H1 (cell line): ENCODE measurements at regions not wholly inside any gene's neighbourhood (a gene's known extent, or its start where the extent isn't known, plus 50 kb on each side); places are given as distances from the start of the nearest gene placed in this dataset.

Source experiments
- CTCF ChIA-PET: fragments of 300-600 bp; sonication (Branson Sonifier 250); formaldehyde crosslinking; loops from one replicate; lab custom pipeline; 2021; ENCODE audit not compliant: partially characterized antibody; lab: Charles Lee
- POLR2A ChIA-PET: fragments of 300-600 bp; sonication (Branson Sonifier 250); formaldehyde crosslinking; loops from one replicate; lab custom pipeline; 2021; ENCODE audit warnings: inconsistent platforms; ENCODE audit not compliant: partially characterized antibody; lab: Charles Lee
- DNase-seq, 2 experiments: peaks; one replicate each; pipeline versions ENCODE4 v3.0.0 to v3.0.0-alpha.2; 2010 to 2022; ENCODE audit warnings: low spot score in 2 of 2, low read depth in 1 of 2, mixed read lengths in 1 of 2
- FAIRE-seq: peaks from 2 replicates; lab custom pipeline; 2011; peaks lifted over from hg19 to GRCh38; lab: Jason Lieb, UNC
- H2AFZ ChIP-seq: 2 replicates; pipeline ENCODE4 v1.8.1; 2012; ENCODE audit warnings: low read length, inconsistent platforms
- H2AK5ac ChIP-seq: 2 replicates; pipeline ENCODE4 v1.6.1; 2013; ENCODE audit warnings: low read depth, low read length
- H2BK120ac ChIP-seq: replicated peaks from 2 replicates; pipeline ENCODE3; 2013; ENCODE audit warnings: low read depth, low read length, inconsistent platforms
- H2BK12ac ChIP-seq: 2 replicates; pipeline ENCODE4 v1.6.1; 2013; ENCODE audit warnings: low read depth, low read length
- H2BK15ac ChIP-seq: 2 replicates; pipeline ENCODE4 v1.6.1; 2013; ENCODE audit warnings: low read length
- H2BK20ac ChIP-seq: 2 replicates; pipeline ENCODE4 v1.6.1; 2013; ENCODE audit warnings: low read length
- H2BK5ac ChIP-seq: 2 replicates; pipeline ENCODE4 v1.6.1; 2013; ENCODE audit warnings: low read depth, low read length
- H3K14ac ChIP-seq: 2 replicates; pipeline ENCODE4 v1.6.1; 2013; ENCODE audit warnings: inconsistent platforms; ENCODE audit not compliant: insufficient read length
- H3K18ac ChIP-seq: 2 replicates; pipeline ENCODE4 v1.6.1; 2013; ENCODE audit warnings: low read length; ENCODE audit errors: extremely low read depth
- H3K23ac ChIP-seq: 2 replicates; pipeline ENCODE4 v1.6.1; 2013; ENCODE audit warnings: inconsistent platforms; ENCODE audit not compliant: insufficient read length
- H3K23me2 ChIP-seq: 2 replicates; pipeline ENCODE4 v1.6.1; 2013; ENCODE audit warnings: low read depth, low read length
- H3K27ac ChIP-seq: 2 replicates; pipeline ENCODE4 v1.6.1; 2011; ENCODE audit warnings: low read depth, low read length, inconsistent platforms
- H3K27me3 ChIP-seq, 4 experiments: replicated peaks in 1 of 4; 1 replicate in 1 of 4; 2 replicates in 3 of 4; pipeline versions ENCODE4 v1.6.1 to v1.8.1; 2011 to 2013; ENCODE audit warnings: low read length in 3 of 4, mild to moderate bottlenecking in 3 of 4, inconsistent platforms in 2 of 4, mixed read lengths in 2 of 4, moderate library complexity in 1 of 4; ENCODE audit not compliant: control insufficient read depth in 3 of 4, insufficient read depth in 3 of 4; ENCODE audit errors: extremely low read depth in 1 of 4
- H3K36me3 ChIP-seq, 4 experiments: 2 replicates each; pipeline versions ENCODE4 v1.6.1 to v1.8.1; 2011 to 2013; ENCODE audit warnings: mild to moderate bottlenecking in 4 of 4, low read length in 3 of 4, moderate library complexity in 2 of 4, control low read depth in 1 of 4, inconsistent platforms in 1 of 4; ENCODE audit not compliant: insufficient read depth in 4 of 4, control insufficient read depth in 2 of 4
- H3K4ac ChIP-seq: replicated peaks from 2 replicates; pipeline ENCODE3; 2013; ENCODE audit warnings: low read length, low read depth, mixed read lengths, inconsistent platforms; ENCODE audit not compliant: insufficient read length
- H3K4me1 ChIP-seq, 4 experiments: replicated peaks in 1 of 4; 1 replicate in 1 of 4; 2 replicates in 3 of 4; pipeline versions ENCODE4 v1.6.1 to v1.8.1; 2011 to 2013; ENCODE audit warnings: low read length in 3 of 4, inconsistent platforms in 2 of 4, mixed read lengths in 1 of 4; ENCODE audit not compliant: insufficient read depth in 4 of 4, control insufficient read depth in 3 of 4
- H3K4me2 ChIP-seq, 2 experiments: 2 replicates each; pipeline versions ENCODE4 v1.6.1 to v1.8.1; 2011 to 2013; ENCODE audit warnings: low read depth in 2 of 2, low read length in 2 of 2, control low read depth in 1 of 2, inconsistent platforms in 1 of 2, mild to moderate bottlenecking in 1 of 2; ENCODE audit not compliant: insufficient read depth in 1 of 2
- H3K4me3 ChIP-seq, 4 experiments: fragments of 200-600, 300-600 bp in 1 of 4; sonication (generic), shearing (Covaris generic), sonication (Bioruptor Twin) in 1 of 4; 2 replicates each; pipeline versions ENCODE4 v1.5.1 to v1.8.1; 2011 to 2016; ENCODE audit warnings: low read length in 4 of 4, low read depth in 3 of 4, control low read depth in 2 of 4, inconsistent platforms in 2 of 4, mild to moderate bottlenecking in 2 of 4, mixed read lengths in 1 of 4, moderate library complexity in 1 of 4; ENCODE audit not compliant: insufficient read depth in 2 of 4; ENCODE audit errors: extremely low read depth in 1 of 4
- H3K56ac ChIP-seq: replicated peaks from 2 replicates; pipeline ENCODE3; 2013; ENCODE audit warnings: low read depth, mild to moderate bottlenecking, mixed read lengths, low read length, inconsistent platforms; ENCODE audit not compliant: insufficient read length
- H3K79me1 ChIP-seq: 2 replicates; pipeline ENCODE4 v1.6.1; 2013; ENCODE audit warnings: low read depth, low read length, control low read depth
- H3K79me2 ChIP-seq, 2 experiments: 2 replicates each; pipeline versions ENCODE4 v1.6.1 to v1.8.1; 2012 to 2013; ENCODE audit warnings: low read length in 2 of 2, mild to moderate bottlenecking in 2 of 2, inconsistent platforms in 1 of 2; ENCODE audit not compliant: insufficient read depth in 2 of 2, control insufficient read depth in 1 of 2
- H3K9ac ChIP-seq, 4 experiments: replicated peaks in 1 of 4; 1 replicate in 1 of 4; 2 replicates in 3 of 4; pipeline versions ENCODE4 v1.6.1 to v1.8.1; 2011 to 2013; ENCODE audit warnings: low read depth in 3 of 4, low read length in 3 of 4, control low read depth in 2 of 4, mild to moderate bottlenecking in 2 of 4, moderate library complexity in 2 of 4, inconsistent platforms in 1 of 4; ENCODE audit errors: extremely low read depth in 1 of 4
- H3K9me3 ChIP-seq, 2 experiments: 2 replicates each; pipeline versions ENCODE4 v1.6.1 to v1.8.1; 2012 to 2013; ENCODE audit warnings: mild to moderate bottlenecking in 2 of 2, moderate library complexity in 2 of 2, control low read depth in 1 of 2, inconsistent platforms in 1 of 2, low read depth in 1 of 2, low read length in 1 of 2, mixed read lengths in 1 of 2; ENCODE audit not compliant: insufficient read depth in 2 of 2
- H4K20me1 ChIP-seq, 2 experiments: replicated peaks in 1 of 2; 2 replicates each; pipeline versions ENCODE3 to v1.8.1; 2011 to 2013; ENCODE audit warnings: inconsistent platforms in 2 of 2, low read length in 2 of 2, mild to moderate bottlenecking in 1 of 2; ENCODE audit not compliant: insufficient read depth in 2 of 2, control insufficient read depth in 1 of 2
- H4K5ac ChIP-seq: 2 replicates; pipeline ENCODE4 v1.6.1; 2013; ENCODE audit warnings: low read length, low read depth, mixed read lengths, inconsistent platforms; ENCODE audit not compliant: insufficient read length
- H4K8ac ChIP-seq: 2 replicates; pipeline ENCODE4 v1.8.0; 2013; ENCODE audit warnings: mild to moderate bottlenecking, moderate library complexity, low read length, inconsistent platforms; ENCODE audit not compliant: insufficient read depth; ENCODE audit errors: extremely low read depth
- H4K91ac ChIP-seq: replicated peaks from 2 replicates; pipeline ENCODE3; 2013; ENCODE audit warnings: low read length, mixed read lengths, inconsistent platforms; ENCODE audit not compliant: insufficient read length
- CBX5 ChIP-seq: fragments of 300-800, 300-1000 bp; sonication (generic); IDR thresholded peaks from 2 replicates; pipeline ENCODE4 v1.7.1; 2016; ENCODE audit warnings: antibody characterized with exemption, low read length, low read depth
- CBX8 ChIP-seq: fragments of 300-800, 300-1000 bp; sonication (generic); IDR thresholded peaks from 2 replicates; pipeline ENCODE4 v1.7.1; 2016; ENCODE audit warnings: low read depth, low read length, borderline replicate concordance
- CREB1 ChIP-seq: IDR thresholded peaks from 2 replicates; pipeline ENCODE4 v1.6.1; 2012; ENCODE audit warnings: inconsistent platforms
- EGR1 ChIP-seq: IDR thresholded peaks from 2 replicates; pipeline ENCODE4 v1.6.1; 2011; ENCODE audit warnings: low read depth, low read length, borderline replicate concordance
- EP300 ChIP-seq, 2 experiments: IDR thresholded peaks; 1 replicate in 1 of 2; 2 replicates in 1 of 2; pipeline ENCODE4 v1.6.1; 2011 to 2012; ENCODE audit warnings: low read depth in 2 of 2, low read length in 2 of 2, mild to moderate bottlenecking in 2 of 2, borderline replicate concordance in 1 of 2, inconsistent platforms in 1 of 2, moderate library complexity in 1 of 2
- KDM1A ChIP-seq: fragments of 200-600, 300-600 bp; sonication (generic); IDR thresholded peaks from 2 replicates; pipeline ENCODE4 v1.7.1; 2016; ENCODE audit warnings: mild to moderate bottlenecking, low read length, borderline replicate concordance
- SIN3A ChIP-seq, 2 experiments: IDR thresholded peaks in 1 of 2; conservative IDR thresholded peaks in 1 of 2; 2 replicates each; pipeline ENCODE4 v1.6.1; 2011 to 2012; ENCODE audit warnings: low read length in 2 of 2, improper control_type of control experiment in 1 of 2, low read depth in 1 of 2, mild to moderate bottlenecking in 1 of 2
- SIRT6 ChIP-seq: IDR thresholded peaks from one replicate; pipeline ENCODE4 v1.7.1; 2012; ENCODE audit warnings: low read length, inconsistent platforms
- SP4 ChIP-seq: IDR thresholded peaks from 2 replicates; pipeline ENCODE4 v1.6.1; 2012; ENCODE audit warnings: low read length, inconsistent platforms
- TAF7 ChIP-seq: optimal IDR thresholded peaks from 2 replicates; pipeline ENCODE3; 2011; ENCODE audit warnings: low read depth, mild to moderate bottlenecking, inconsistent platforms, low read length, moderate library complexity, borderline replicate concordance
- TEAD4 ChIP-seq: IDR thresholded peaks from 2 replicates; pipeline ENCODE4 v1.6.1; 2012; ENCODE audit warnings: low read depth, low read length, inconsistent platforms, mixed read lengths
- WGBS, 2 experiments: shearing (Covaris generic) in 1 of 2; methylation state at CpG; one replicate each; pipeline versions ENCODE4 v1.1.6 to v1.1.7; 2013 to 2015; ENCODE audit warnings: low lambda C conversion rate in 2 of 2, mixed read lengths in 2 of 2, inconsistent platforms in 1 of 2, low coverage in 1 of 2, missing lambda C conversion rate in 1 of 2; ENCODE audit not compliant: insufficient replicate concordance in 2 of 2, insufficient coverage in 1 of 2, insufficient read length in 1 of 2; ENCODE audit errors: extremely low coverage in 1 of 2, missing lambda C conversion rate in 1 of 2; 5-methylcytosine and 5-hydroxymethylcytosine counted together
- TF ChIP-seq, protein P1 (sequence below): IDR thresholded peaks from 2 replicates; pipeline ENCODE4 v1.6.1; 2011; ENCODE audit warnings: low read depth, mild to moderate bottlenecking, low read length; ENCODE audit not compliant: insufficient read depth
- TF ChIP-seq, protein P2 (sequence below): IDR thresholded peaks from 2 replicates; pipeline ENCODE4 v1.6.1; 2012; ENCODE audit warnings: low read length, inconsistent platforms

DNA sequence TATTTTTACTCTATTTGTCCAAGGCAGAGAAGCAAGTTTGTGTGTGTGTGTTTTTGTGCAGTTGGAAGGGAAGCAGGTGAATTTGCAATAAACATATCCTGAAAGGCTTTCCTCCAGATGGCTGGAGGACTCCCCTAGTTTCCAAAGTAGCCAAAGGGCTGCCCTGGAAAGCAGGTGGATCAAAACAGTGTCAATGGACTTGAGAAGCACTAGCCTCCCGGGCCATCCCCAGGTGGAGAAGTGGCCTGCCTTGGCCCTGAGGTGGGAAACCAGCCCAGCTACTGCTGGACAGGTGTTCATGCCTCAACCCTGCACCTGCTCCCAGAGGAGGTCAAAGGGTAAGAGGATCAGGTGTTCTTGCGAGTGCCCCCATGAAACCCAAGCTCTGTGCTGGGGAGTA, 1046.9 kb downstream of the VRK1 start:
- no peak for FAIRE-seq
- Histone ChIP-seq H4K8ac (no peak overlapping the region), H2AK5ac (no peak overlapping the region), H3K23me2 (peaks cover 7% of the 10 kb centered on the region; the same call in 1 of the 2 replicates), H2BK15ac (no peak overlapping the region), H2BK20ac (no peak overlapping the region), H4K91ac (no peak overlapping the region), H3K36me3 (no peaks in the 10 kb centered on the region), H3K27me3 (no peaks in the 10 kb centered on the region), H3K9ac (no peak overlapping the region), H3K4me1 (peaks cover 0 to 6% (median 4%) of the 10 kb centered on the region in 4 experiments; a peak in 4 of 7 replicates), H3K79me1 (no peaks in the 10 kb centered on the region), H2BK5ac (no peak overlapping the region), H3K4ac (no peak overlapping the region), H4K5ac (no peak overlapping the region), H3K56ac (no peak overlapping the region), H3K4me3 (no peak overlapping the region), H3K27ac (no peak overlapping the region), H3K79me2 (no peaks in the 10 kb centered on the region; a peak in 1 of 4 replicates), H3K23ac (no peak overlapping the region), H3K9me3 (no peaks in the 10 kb centered on the region), H3K14ac (no peak overlapping the region), H3K18ac (no peak overlapping the region), H2BK120ac (no peak overlapping the region), H2AFZ (no peak overlapping the region), H4K20me1 (peaks cover 0 to 3% of the 10 kb centered on the region in 2 experiments), H3K4me2 (no peak overlapping the region), H2BK12ac (no peak overlapping the region)
- peak in 1 of 2 experiments; percentile 16 for DNase-seq
- 100% methylated on average over 2 of the region's 2 CpGs; no CpG with 5 or more reads in 1 of the 2 experiments for WGBS, 2 experiments
- CTCF ChIA-PET: no interaction called here
- POLR2A ChIA-PET: no interaction called here
- TF ChIP-seq TEAD4 (no peak), SP4 (no peak), CREB1 (no peak), EGR1 (no peak), KDM1A (no peak), EP300 (IDR thresholded peaks at IDR 0.05; ENCODE audit: borderline replicate concordance in 1 of 2, low read depth in 2 of 2, low read length in 2 of 2) (no peak), CBX8 (no peak), SIRT6 (no peak), TAF7 (no peak), SIN3A (conservative IDR thresholded peaks at IDR 0.05 in 1 of 2, IDR thresholded peaks at IDR 0.05 in 1 of 2; ENCODE audit: low read depth in 1 of 2, low read length in 2 of 2) (no peak), CBX5 (no peak)
- TF ChIP-seq, protein P1, sequence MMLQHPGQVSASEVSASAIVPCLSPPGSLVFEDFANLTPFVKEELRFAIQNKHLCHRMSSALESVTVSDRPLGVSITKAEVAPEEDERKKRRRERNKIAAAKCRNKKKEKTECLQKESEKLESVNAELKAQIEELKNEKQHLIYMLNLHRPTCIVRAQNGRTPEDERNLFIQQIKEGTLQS: no peak
- TF ChIP-seq, protein P2, sequence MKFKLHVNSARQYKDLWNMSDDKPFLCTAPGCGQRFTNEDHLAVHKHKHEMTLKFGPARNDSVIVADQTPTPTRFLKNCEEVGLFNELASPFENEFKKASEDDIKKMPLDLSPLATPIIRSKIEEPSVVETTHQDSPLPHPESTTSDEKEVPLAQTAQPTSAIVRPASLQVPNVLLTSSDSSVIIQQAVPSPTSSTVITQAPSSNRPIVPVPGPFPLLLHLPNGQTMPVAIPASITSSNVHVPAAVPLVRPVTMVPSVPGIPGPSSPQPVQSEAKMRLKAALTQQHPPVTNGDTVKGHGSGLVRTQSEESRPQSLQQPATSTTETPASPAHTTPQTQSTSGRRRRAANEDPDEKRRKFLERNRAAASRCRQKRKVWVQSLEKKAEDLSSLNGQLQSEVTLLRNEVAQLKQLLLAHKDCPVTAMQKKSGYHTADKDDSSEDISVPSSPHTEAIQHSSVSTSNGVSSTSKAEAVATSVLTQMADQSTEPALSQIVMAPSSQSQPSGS: no peak
